GM12864 (cell line): ENCODE measurements at regions not wholly inside any gene's neighbourhood (a gene's known extent, or its start where the extent isn't known, plus 50 kb on each side); places are given as distances from the start of the nearest gene placed in this dataset.

Source experiments
- DNase-seq: peaks from one replicate; pipeline ENCODE4 v3.0.0-alpha.2; 2011; ENCODE audit warnings: low read depth
- H3K4me3 ChIP-seq: 2 replicates; pipeline ENCODE4 v1.5.1; 2011; ENCODE audit warnings: mild to moderate bottlenecking, low read depth, low read length, control low read depth
- TF ChIP-seq, protein P1 (sequence below): IDR thresholded peaks from 2 replicates; pipeline ENCODE4 v1.5.1; 2011; ENCODE audit warnings: low read depth, mild to moderate bottlenecking, moderate library complexity, low read length, control low read depth, inconsistent platforms; ENCODE audit errors: missing control alignments

DNA sequence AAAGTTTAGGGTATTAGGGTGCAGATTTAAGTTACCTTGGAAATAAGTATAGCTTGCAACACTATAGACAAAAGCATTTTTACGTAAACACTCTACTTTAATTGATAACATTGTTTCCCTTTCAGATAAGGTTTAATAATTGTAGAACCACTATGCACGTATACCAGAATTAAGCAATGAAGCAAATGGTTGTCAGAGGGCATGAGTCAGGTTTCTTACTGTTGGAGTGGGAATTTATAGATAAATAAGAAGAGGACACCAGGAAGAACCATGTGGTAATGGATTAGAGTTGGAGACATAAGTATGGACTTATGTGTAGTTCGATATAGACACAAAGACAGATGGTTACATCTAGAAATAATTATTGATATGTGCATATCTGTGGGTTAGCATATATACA lies 355.6 kb downstream of the ETV1 start:
- TF ChIP-seq, protein P1, sequence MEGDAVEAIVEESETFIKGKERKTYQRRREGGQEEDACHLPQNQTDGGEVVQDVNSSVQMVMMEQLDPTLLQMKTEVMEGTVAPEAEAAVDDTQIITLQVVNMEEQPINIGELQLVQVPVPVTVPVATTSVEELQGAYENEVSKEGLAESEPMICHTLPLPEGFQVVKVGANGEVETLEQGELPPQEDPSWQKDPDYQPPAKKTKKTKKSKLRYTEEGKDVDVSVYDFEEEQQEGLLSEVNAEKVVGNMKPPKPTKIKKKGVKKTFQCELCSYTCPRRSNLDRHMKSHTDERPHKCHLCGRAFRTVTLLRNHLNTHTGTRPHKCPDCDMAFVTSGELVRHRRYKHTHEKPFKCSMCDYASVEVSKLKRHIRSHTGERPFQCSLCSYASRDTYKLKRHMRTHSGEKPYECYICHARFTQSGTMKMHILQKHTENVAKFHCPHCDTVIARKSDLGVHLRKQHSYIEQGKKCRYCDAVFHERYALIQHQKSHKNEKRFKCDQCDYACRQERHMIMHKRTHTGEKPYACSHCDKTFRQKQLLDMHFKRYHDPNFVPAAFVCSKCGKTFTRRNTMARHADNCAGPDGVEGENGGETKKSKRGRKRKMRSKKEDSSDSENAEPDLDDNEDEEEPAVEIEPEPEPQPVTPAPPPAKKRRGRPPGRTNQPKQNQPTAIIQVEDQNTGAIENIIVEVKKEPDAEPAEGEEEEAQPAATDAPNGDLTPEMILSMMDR: no peak
- DNase-seq: no peak
- H3K4me3 ChIP-seq: no peak overlapping the region

DNA sequence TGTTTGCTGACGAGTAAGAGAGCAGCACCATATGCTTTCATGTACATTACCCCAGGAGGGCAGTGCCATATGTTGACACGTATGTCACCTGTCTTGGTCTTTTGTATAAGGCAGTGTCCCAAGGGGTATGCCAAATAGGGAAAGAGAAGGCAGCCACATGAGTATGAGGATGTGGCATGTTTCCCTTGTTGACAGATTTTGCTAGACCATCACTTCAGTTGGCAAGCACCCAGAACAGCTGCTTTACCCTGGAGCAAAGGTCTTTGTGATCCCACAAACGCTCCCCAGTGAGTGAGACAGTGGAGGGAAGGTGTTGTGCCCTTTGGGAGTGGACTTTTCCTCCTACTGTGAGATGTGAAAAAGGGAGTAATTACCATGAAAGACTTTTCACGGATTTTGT lies 350.1 kb downstream of the ETV1 start:
- DNase-seq: no peak
- TF ChIP-seq, protein P1: no peak

DNA sequence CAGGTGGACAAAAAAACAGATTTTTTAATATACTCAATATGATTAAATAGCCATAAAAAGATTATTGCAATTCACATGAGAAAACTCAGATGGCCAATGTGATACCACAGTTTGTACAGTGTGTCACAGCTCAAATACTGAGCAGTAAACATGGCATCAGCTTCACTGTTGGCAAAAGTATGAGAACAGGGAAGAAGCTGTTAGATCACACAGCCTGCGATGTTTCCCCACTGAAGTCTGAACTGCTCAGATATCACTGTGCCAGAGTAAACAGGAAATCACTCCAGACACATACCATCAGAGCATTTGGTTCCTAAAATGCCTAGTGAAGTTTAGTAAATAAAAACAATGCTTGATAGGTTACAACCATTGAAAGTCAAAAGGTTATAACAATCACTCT lies 347.8 kb downstream of the ETV1 start:
- TF ChIP-seq, protein P1: no peak
- no peak for DNase-seq

More for the DNA sequence above, 350.1 kb downstream of the ETV1 start:
- no peak overlapping the region for H3K4me3 ChIP-seq

DNA sequence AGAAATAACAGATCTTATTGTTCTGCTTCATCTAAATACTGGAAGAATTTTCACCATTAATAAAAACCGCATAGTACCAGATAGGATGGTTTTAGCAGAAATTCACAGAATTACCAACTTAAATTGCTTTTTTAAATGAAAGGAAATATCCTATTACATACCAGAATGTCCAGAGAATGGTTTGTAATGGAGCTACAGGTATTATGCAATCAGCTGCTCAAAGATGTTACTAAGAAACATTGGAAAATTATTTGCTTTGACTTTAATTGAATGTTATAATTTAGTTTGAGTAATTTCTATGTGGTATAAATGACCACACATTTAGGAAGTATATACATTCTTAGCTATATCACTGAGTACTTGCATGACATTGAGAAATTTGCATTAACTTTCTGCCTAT lies 338.3 kb downstream of the ETV1 start:
- TF ChIP-seq, protein P1: no peak
- no peak overlapping the region for H3K4me3 ChIP-seq
- DNase-seq: no peak

More for the DNA sequence above, 347.8 kb downstream of the ETV1 start:
- no peak overlapping the region for H3K4me3 ChIP-seq

DNA sequence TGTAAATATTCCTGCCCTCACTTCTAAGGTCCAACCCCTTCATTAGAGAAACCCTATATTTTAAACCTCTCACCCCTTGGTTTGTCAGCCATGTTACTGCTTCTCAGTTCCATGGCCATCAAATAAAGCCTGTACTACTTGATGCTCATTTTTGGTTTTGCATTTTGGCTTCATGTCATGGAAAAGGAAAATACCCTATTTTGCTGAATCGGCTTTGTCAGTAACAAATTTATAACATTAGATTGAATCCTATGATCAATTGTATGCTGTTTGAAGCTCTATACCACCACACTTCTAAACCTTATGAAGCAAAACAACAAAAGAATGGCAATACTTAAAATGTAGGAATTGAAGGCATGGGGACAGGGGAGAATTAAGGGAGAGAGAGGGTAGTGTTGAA lies 333.1 kb downstream of the ETV1 start:
- no peak overlapping the region for H3K4me3 ChIP-seq
- TF ChIP-seq, protein P1: no peak
- no peak for DNase-seq

DNA sequence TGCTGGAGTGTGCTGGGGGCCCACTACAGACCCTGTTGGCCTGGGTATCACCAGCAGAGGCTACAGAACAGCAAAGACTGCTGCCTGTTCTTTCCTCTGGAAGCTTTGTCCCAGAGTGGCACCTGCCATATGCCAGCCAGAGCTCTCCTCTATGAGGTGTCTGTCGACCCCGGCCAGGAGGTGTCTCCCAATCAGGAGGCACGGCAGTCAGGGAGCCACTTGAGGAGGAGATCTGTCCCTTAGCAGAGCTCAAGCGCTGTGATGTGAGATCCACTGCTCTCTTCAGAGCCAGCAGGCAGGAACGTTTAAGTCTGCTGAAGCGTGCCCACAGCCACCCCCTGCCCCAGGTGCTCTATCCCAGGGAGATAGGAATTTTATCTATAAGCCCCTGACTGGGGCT lies 316.2 kb downstream of the ETV1 start:
- DNase-seq: no peak
- TF ChIP-seq, protein P1: no peak

DNA sequence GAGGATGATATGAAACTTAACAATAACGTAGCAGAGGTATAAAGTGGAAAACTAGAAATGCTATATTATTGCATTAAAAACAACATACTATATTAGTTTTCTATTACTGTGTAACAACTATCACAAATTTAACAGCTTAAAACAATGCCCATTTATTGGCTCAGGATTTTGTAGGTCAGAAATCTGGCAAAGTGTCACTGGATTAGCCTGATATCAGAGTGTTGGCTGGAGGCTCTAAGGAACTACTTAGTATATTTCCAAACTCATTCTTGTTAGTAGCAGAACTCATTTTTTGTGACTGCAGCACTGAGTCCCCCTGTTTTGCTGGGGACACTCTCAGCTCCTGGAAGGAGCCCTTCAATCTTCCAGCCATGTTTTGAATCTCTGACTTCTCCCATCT lies 306.8 kb downstream of the ETV1 start:
- TF ChIP-seq, protein P1: no peak
- H3K4me3 ChIP-seq: no peak overlapping the region
- DNase-seq: no peak

More for the DNA sequence above, 316.2 kb downstream of the ETV1 start:
- no peak overlapping the region for H3K4me3 ChIP-seq
